Neural cell (in vitro differentiated cells): ENCODE measurements at regions not wholly inside any gene's neighbourhood (a gene's known extent, or its start where the extent isn't known, plus 50 kb on each side); places are given as distances from the start of the nearest gene placed in this dataset.

ENCODE experiments used
- H2AFZ ChIP-seq: fragments of 200-600, 300-800 bp; sonication (generic), shearing (Covaris generic); 2 replicates; pipeline ENCODE4 v1.6.0; 2014; ENCODE audit warnings: low read depth, mild to moderate bottlenecking, antibody characterized with exemption, low read length, moderate library complexity
- H3F3A ChIP-seq: fragments of 200-600 bp; shearing (Covaris generic); 2 replicates; pipeline ENCODE4 v1.6.1; 2016; ENCODE audit warnings: mild to moderate bottlenecking, moderate library complexity, mixed read lengths, antibody characterized with exemption, low read length; ENCODE audit not compliant: insufficient read depth, poor library complexity, severe bottlenecking
- H3K27ac ChIP-seq: fragments of 200-600, 300-800 bp; sonication (generic), shearing (Covaris generic); 2 replicates; pipeline ENCODE4 v1.5.1; 2014; ENCODE audit warnings: mild to moderate bottlenecking, low read length, moderate library complexity
- H3K27me3 ChIP-seq: fragments of 300-800, 200-600 bp; sonication (generic), shearing (Covaris generic); 2 replicates; pipeline ENCODE4 v1.6.0; 2014; ENCODE audit warnings: mild to moderate bottlenecking, low read depth, low read length, moderate library complexity; ENCODE audit not compliant: insufficient read depth
- H3K36me3 ChIP-seq: fragments of 300-800, 200-600 bp; sonication (generic), shearing (Covaris generic); 2 replicates; pipeline ENCODE4 v1.5.1; 2014; ENCODE audit warnings: mild to moderate bottlenecking, antibody characterized with exemption, low read length, moderate library complexity; ENCODE audit not compliant: insufficient read depth
- H3K4me2 ChIP-seq: fragments of 300-800, 200-600 bp; sonication (generic), shearing (Covaris generic); 2 replicates; pipeline ENCODE4 v1.6.0; 2014; ENCODE audit warnings: mild to moderate bottlenecking, low read length
- H3K4me3 ChIP-seq: fragments of 300-800, 200-600 bp; sonication (generic), shearing (Covaris generic); 2 replicates; pipeline ENCODE4 v1.5.1; 2014; ENCODE audit warnings: mild to moderate bottlenecking, low read length, moderate library complexity
- H3K79me2 ChIP-seq: fragments of 200-600 bp; shearing (Covaris generic); replicated peaks from 2 replicates; pipeline ENCODE4 v1.6.0; 2014; ENCODE audit warnings: mild to moderate bottlenecking, low read length, moderate library complexity; ENCODE audit not compliant: insufficient read depth
- H3K9ac ChIP-seq: fragments of 300-800, 200-600 bp; sonication (generic), shearing (Covaris generic); 2 replicates; pipeline ENCODE4 v1.6.1; 2016; ENCODE audit warnings: mild to moderate bottlenecking, low read length, mixed read lengths
- H3K9me2 ChIP-seq: fragments of 200-600 bp; shearing (Covaris generic); 2 replicates; pipeline ENCODE4 v1.6.1; 2016; ENCODE audit warnings: mild to moderate bottlenecking, low read length, mixed read lengths; ENCODE audit not compliant: insufficient read depth
- H3K9me3 ChIP-seq: fragments of 200-600, 300-800 bp; sonication (generic), shearing (Covaris generic); 2 replicates; pipeline ENCODE4 v1.6.1; 2016; ENCODE audit warnings: mild to moderate bottlenecking, mixed run types, low read length, moderate library complexity, mixed read lengths
- H4K20me1 ChIP-seq: fragments of 200-600 bp; shearing (Covaris generic); 2 replicates; pipeline ENCODE4 v1.6.1; 2016; ENCODE audit warnings: mild to moderate bottlenecking, mixed run types; ENCODE audit not compliant: insufficient read depth
- EP300 ChIP-seq: fragments of 450-650 bp; conservative IDR thresholded peaks from 2 replicates; pipeline ENCODE4 v1.6.1; 2014; ENCODE audit warnings: antibody characterized with exemption, mild to moderate bottlenecking, moderate library complexity; ENCODE audit not compliant: poor library complexity, severe bottlenecking
- EZH2 ChIP-seq: fragments of 200-600, 300-800 bp; shearing (Covaris generic), sonication (generic); IDR thresholded peaks from 2 replicates; pipeline ENCODE4 v1.6.1; 2014; ENCODE audit warnings: antibody characterized with exemption, low read length, borderline replicate concordance, mild to moderate bottlenecking; ENCODE audit not compliant: insufficient read depth, poor library complexity, severe bottlenecking
- MXI1 ChIP-seq: fragments of 450-650 bp; conservative IDR thresholded peaks from 2 replicates; pipeline ENCODE4 v1.6.1; 2014; ENCODE audit warnings: antibody characterized with exemption, mild to moderate bottlenecking; ENCODE audit not compliant: poor library complexity, severe bottlenecking
- POLR2AphosphoS5 ChIP-seq: IDR thresholded peaks from 2 replicates; pipeline ENCODE4 v1.6.1; 2012
- RAD21 ChIP-seq: fragments of 450-650 bp; conservative IDR thresholded peaks from 2 replicates; pipeline ENCODE4 v1.6.1; 2014; ENCODE audit warnings: antibody characterized with exemption, mild to moderate bottlenecking, moderate library complexity
- SMC3 ChIP-seq: fragments of 450-650 bp; conservative IDR thresholded peaks from 2 replicates; pipeline ENCODE4 v1.6.1; 2014; ENCODE audit warnings: antibody characterized with exemption, mild to moderate bottlenecking, moderate library complexity; ENCODE audit not compliant: poor library complexity
- TAF1 ChIP-seq: IDR thresholded peaks from 2 replicates; pipeline ENCODE4 v1.6.1; 2012; ENCODE audit warnings: low read depth
- TF ChIP-seq, protein P1 (sequence below): fragments of 450-650 bp; IDR thresholded peaks from 2 replicates; pipeline ENCODE4 v1.5.1; 2014; ENCODE audit warnings: antibody characterized with exemption, mild to moderate bottlenecking, moderate library complexity; ENCODE audit not compliant: poor library complexity, severe bottlenecking
- TF ChIP-seq, protein P2 (sequence below): IDR thresholded peaks from 2 replicates; pipeline ENCODE4 v1.6.1; 2012; ENCODE audit warnings: borderline replicate concordance

- no peaks in the 10 kb centered on the region for H3K79me2 ChIP-seq
- no peak overlapping the region for H3K4me3 ChIP-seq
- H3K9ac ChIP-seq, result no peak overlapping the region
- H3K9me2 ChIP-seq, result no peaks in the 10 kb centered on the region
- H3K36me3 ChIP-seq, result no peaks in the 10 kb centered on the region
- no peak overlapping the region for H3K27ac ChIP-seq
- H4K20me1 ChIP-seq, result no peaks in the 10 kb centered on the region
- no peak overlapping the region for H3K4me2 ChIP-seq
- H2AFZ ChIP-seq, result no peak overlapping the region
- H3K27me3 ChIP-seq, result no peaks in the 10 kb centered on the region
- H3F3A ChIP-seq, result no peaks in the 10 kb centered on the region
- TF ChIP-seq RAD21, result no peak
- TF ChIP-seq, protein P1, sequence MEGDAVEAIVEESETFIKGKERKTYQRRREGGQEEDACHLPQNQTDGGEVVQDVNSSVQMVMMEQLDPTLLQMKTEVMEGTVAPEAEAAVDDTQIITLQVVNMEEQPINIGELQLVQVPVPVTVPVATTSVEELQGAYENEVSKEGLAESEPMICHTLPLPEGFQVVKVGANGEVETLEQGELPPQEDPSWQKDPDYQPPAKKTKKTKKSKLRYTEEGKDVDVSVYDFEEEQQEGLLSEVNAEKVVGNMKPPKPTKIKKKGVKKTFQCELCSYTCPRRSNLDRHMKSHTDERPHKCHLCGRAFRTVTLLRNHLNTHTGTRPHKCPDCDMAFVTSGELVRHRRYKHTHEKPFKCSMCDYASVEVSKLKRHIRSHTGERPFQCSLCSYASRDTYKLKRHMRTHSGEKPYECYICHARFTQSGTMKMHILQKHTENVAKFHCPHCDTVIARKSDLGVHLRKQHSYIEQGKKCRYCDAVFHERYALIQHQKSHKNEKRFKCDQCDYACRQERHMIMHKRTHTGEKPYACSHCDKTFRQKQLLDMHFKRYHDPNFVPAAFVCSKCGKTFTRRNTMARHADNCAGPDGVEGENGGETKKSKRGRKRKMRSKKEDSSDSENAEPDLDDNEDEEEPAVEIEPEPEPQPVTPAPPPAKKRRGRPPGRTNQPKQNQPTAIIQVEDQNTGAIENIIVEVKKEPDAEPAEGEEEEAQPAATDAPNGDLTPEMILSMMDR, result no peak
- no peak for TF ChIP-seq TAF1
- TF ChIP-seq EZH2, result no peak
- TF ChIP-seq, protein P2, sequence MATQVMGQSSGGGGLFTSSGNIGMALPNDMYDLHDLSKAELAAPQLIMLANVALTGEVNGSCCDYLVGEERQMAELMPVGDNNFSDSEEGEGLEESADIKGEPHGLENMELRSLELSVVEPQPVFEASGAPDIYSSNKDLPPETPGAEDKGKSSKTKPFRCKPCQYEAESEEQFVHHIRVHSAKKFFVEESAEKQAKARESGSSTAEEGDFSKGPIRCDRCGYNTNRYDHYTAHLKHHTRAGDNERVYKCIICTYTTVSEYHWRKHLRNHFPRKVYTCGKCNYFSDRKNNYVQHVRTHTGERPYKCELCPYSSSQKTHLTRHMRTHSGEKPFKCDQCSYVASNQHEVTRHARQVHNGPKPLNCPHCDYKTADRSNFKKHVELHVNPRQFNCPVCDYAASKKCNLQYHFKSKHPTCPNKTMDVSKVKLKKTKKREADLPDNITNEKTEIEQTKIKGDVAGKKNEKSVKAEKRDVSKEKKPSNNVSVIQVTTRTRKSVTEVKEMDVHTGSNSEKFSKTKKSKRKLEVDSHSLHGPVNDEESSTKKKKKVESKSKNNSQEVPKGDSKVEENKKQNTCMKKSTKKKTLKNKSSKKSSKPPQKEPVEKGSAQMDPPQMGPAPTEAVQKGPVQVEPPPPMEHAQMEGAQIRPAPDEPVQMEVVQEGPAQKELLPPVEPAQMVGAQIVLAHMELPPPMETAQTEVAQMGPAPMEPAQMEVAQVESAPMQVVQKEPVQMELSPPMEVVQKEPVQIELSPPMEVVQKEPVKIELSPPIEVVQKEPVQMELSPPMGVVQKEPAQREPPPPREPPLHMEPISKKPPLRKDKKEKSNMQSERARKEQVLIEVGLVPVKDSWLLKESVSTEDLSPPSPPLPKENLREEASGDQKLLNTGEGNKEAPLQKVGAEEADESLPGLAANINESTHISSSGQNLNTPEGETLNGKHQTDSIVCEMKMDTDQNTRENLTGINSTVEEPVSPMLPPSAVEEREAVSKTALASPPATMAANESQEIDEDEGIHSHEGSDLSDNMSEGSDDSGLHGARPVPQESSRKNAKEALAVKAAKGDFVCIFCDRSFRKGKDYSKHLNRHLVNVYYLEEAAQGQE, result no peak
- no peak for TF ChIP-seq MXI1
- no peak for TF ChIP-seq SMC3
- TF ChIP-seq EP300, result no peak
- no peaks in the 10 kb centered on the region for H3K9me3 ChIP-seq
Observed at GRCh38 chr12:19596434-19597166, 157.3 kb downstream of the AEBP2 start.

- Histone ChIP-seq H3K79me2 (no peaks in the 10 kb centered on the region), H3K9me3 (no peaks in the 10 kb centered on the region), H3K4me3 (no peak overlapping the region), H3F3A (no peaks in the 10 kb centered on the region), H3K9ac (no peak overlapping the region), H3K4me2 (no peak overlapping the region), H3K27me3 (no peaks in the 10 kb centered on the region), H3K9me2 (no peaks in the 10 kb centered on the region), H3K27ac (no peak overlapping the region), H2AFZ (no peak overlapping the region), H4K20me1 (no peaks in the 10 kb centered on the region), H3K36me3 (no peaks in the 10 kb centered on the region)
- TF ChIP-seq RAD21 (no peak), MXI1 (no peak), EZH2 (no peak), POLR2AphosphoS5 (no peak), SMC3 (no peak), EP300 (no peak), TAF1 (no peak)
- TF ChIP-seq, protein P1, result no peak
- TF ChIP-seq, protein P2, result no peak
Observed at GRCh38 chr12:19597167-19598026, 158.1 kb downstream of the AEBP2 start.
